HepG2 (cell line): ENCODE measurements at regions not wholly inside any gene's neighbourhood (a gene's known extent, or its start where the extent isn't known, plus 50 kb on each side); places are given as distances from the start of the nearest gene placed in this dataset.

Experiments
- ATAC-seq: fragments of 200-7000 bp; cut with Tn5 transposase; 3 replicates; pipeline ENCODE4 v1.9.1; 2020; ENCODE audit warnings: mild to moderate bottlenecking, moderate library complexity
- BruUV-seq: library from RNA; stranded (reverse); fragments of 400-500 nt; replicated peaks from 2 replicates; lab custom pipeline; 2021; lab: Mats Ljungman, UMichigan
- CTCF ChIA-PET: fragments of 300-600 bp; formaldehyde crosslinking; extraction: SDS; loops from one replicate; lab custom pipeline; 2021; ENCODE audit warnings: low total read pairs, inconsistent platforms, low intra/inter-chr PET ratio; lab: Yijun Ruan, JAX
- POLR2A ChIA-PET: fragments of 350-600 bp; sonication (Branson Sonifier 250); formaldehyde crosslinking; loops from one replicate; lab custom pipeline; 2020; ENCODE audit warnings: antibody characterized with exemption, inconsistent platforms; lab: Yijun Ruan, JAX
- DNase-seq: peaks from one replicate; pipeline ENCODE4 v3.0.0-alpha.2; 2015; ENCODE audit warnings: low spot score
- FAIRE-seq: peaks from 3 replicates; lab custom pipeline; 2011; peaks lifted over from hg19 to GRCh38; lab: Jason Lieb, UNC
- H2AFZ ChIP-seq: one replicate; pipeline ENCODE4 v1.6.1; 2011; ENCODE audit warnings: low read length, inconsistent platforms
- H3K27ac ChIP-seq: fragments of 300-600 bp; 3 replicates; pipeline ENCODE4 v1.8.0; 2011; ENCODE audit warnings: mixed run types, mild to moderate bottlenecking, mixed read lengths, low read length, inconsistent platforms; ENCODE audit not compliant: insufficient read depth; ENCODE audit errors: extremely low read length
- H3K27me3 ChIP-seq, 2 experiments: fragments of 200-600 bp in 1 of 2; 2 replicates in 1 of 2; 3 replicates in 1 of 2; pipeline versions ENCODE4 v1.6.0 to v1.8.0; 2011; ENCODE audit warnings: low read length in 2 of 2, mild to moderate bottlenecking in 2 of 2, moderate library complexity in 2 of 2, inconsistent platforms in 1 of 2; ENCODE audit not compliant: insufficient read depth in 2 of 2, control insufficient read depth in 1 of 2
- H3K36me3 ChIP-seq, 2 experiments: fragments of 200-600 bp in 1 of 2; replicated peaks in 1 of 2; 2 replicates in 1 of 2; 3 replicates in 1 of 2; pipeline versions ENCODE4 v1.5.1 to v1.8.0; 2011; ENCODE audit warnings: low read length in 2 of 2, inconsistent platforms in 1 of 2; ENCODE audit not compliant: insufficient read depth in 2 of 2, control insufficient read depth in 1 of 2
- H3K4me1 ChIP-seq: 2 replicates; pipeline ENCODE4 v1.5.1; 2012; ENCODE audit warnings: low read length, inconsistent platforms; ENCODE audit not compliant: insufficient read depth
- H3K4me2 ChIP-seq: 2 replicates; pipeline ENCODE4 v1.6.0; 2011; ENCODE audit warnings: low read depth, low read length, inconsistent platforms
- H3K4me3 ChIP-seq, 3 experiments: fragments of 200-600 bp in 1 of 3; sonication (generic), shearing (Covaris generic) in 1 of 3; replicated peaks in 1 of 3; 2 replicates each; pipeline ENCODE4 v1.5.1; 2011 to 2016; ENCODE audit warnings: low read length in 3 of 3, inconsistent platforms in 2 of 3, low read depth in 2 of 3, mild to moderate bottlenecking in 2 of 3, control low read depth in 1 of 3, mixed read lengths in 1 of 3; ENCODE audit not compliant: insufficient read depth in 1 of 3
- H3K79me2 ChIP-seq: one replicate; pipeline ENCODE4 v1.6.1; 2011; ENCODE audit warnings: low read length, inconsistent platforms; ENCODE audit not compliant: insufficient read depth
- H3K9ac ChIP-seq: 2 replicates; pipeline ENCODE4 v1.6.0; 2011; ENCODE audit warnings: mild to moderate bottlenecking, low read depth, low read length, inconsistent platforms; ENCODE audit not compliant: insufficient read depth
- H3K9me3 ChIP-seq: 2 replicates; pipeline ENCODE4 v1.5.1; 2012; ENCODE audit warnings: mild to moderate bottlenecking, low read length
- H4K20me1 ChIP-seq: 2 replicates; pipeline ENCODE4 v1.6.0; 2011; ENCODE audit warnings: inconsistent platforms, mild to moderate bottlenecking, low read length, moderate library complexity; ENCODE audit not compliant: insufficient read depth
- BRD4 ChIP-seq: sonication (generic); formaldehyde crosslinking; IDR thresholded peaks from 2 replicates; pipeline ENCODE4 v1.4.0; 2020; ENCODE audit warnings: missing genetic modification reagents
- CEBPG ChIP-seq: IDR thresholded peaks from 2 replicates; pipeline ENCODE4 v1.6.1; 2016
- CERS6 ChIP-seq: sonication (generic); formaldehyde crosslinking; IDR thresholded peaks from 2 replicates; pipeline ENCODE4 v1.5.0; 2020; ENCODE audit warnings: missing genetic modification reagents
- ELF1 ChIP-seq: sonication (generic); formaldehyde crosslinking; IDR thresholded peaks from 2 replicates; pipeline ENCODE4 v1.4.0; 2020; ENCODE audit warnings: missing genetic modification reagents
- HDAC6 ChIP-seq: fragments of 200-600 bp; sonication (generic); IDR thresholded peaks from 2 replicates; pipeline ENCODE4 v1.7.0; 2017; ENCODE audit warnings: mild to moderate bottlenecking, antibody characterized with exemption, low read length, low read depth
- MTA1 ChIP-seq: sonication (generic); formaldehyde crosslinking; IDR thresholded peaks from 2 replicates; pipeline ENCODE4 v1.4.0; 2020; ENCODE audit warnings: missing genetic modification reagents, mild to moderate bottlenecking, borderline replicate concordance
- NFKB2 ChIP-seq: sonication (generic); formaldehyde crosslinking; IDR thresholded peaks from 2 replicates; pipeline ENCODE4 v1.4.0; 2020; ENCODE audit warnings: missing genetic modification reagents, borderline replicate concordance
- NRL ChIP-seq: sonication (generic); formaldehyde crosslinking; IDR thresholded peaks from 2 replicates; pipeline ENCODE4 v1.5.0; 2020; ENCODE audit warnings: missing genetic modification reagents, mild to moderate bottlenecking, moderate library complexity, borderline replicate concordance
- PAF1 ChIP-seq: IDR thresholded peaks from 2 replicates; pipeline ENCODE4 v1.6.1; 2016; ENCODE audit warnings: missing genetic modification reagents, missing compliant biosample characterization
- TFDP1 ChIP-seq: IDR thresholded peaks from 2 replicates; pipeline ENCODE4 v1.6.1; 2016; ENCODE audit warnings: missing compliant biosample characterization, missing genetic modification reagents, borderline replicate concordance
- ZNF136 ChIP-seq: sonication (generic); formaldehyde crosslinking; IDR thresholded peaks from 2 replicates; pipeline ENCODE4 v1.8.1; 2022; ENCODE audit warnings: low read depth, mild to moderate bottlenecking, moderate library complexity, missing genetic modification reagents
- ZNF24 ChIP-seq: fragments of 450-650 bp; IDR thresholded peaks from 2 replicates; pipeline ENCODE4 v1.6.1; 2017; ENCODE audit warnings: antibody characterized with exemption, mild to moderate bottlenecking
- ZNF343 ChIP-seq: sonication (generic); formaldehyde crosslinking; IDR thresholded peaks from 2 replicates; pipeline ENCODE4 v1.4.0; 2020; ENCODE audit warnings: mild to moderate bottlenecking, missing genetic modification reagents
- ZNF564 ChIP-seq: sonication (generic); formaldehyde crosslinking; IDR thresholded peaks from 2 replicates; pipeline ENCODE4 v1.8.1; 2023; ENCODE audit warnings: mild to moderate bottlenecking, missing genetic modification reagents
- ZNF615 ChIP-seq: sonication (generic); formaldehyde crosslinking; IDR thresholded peaks from 2 replicates; pipeline ENCODE4 v1.5.0; 2020; ENCODE audit warnings: mild to moderate bottlenecking, missing genetic modification reagents, borderline replicate concordance
- ZNF720 ChIP-seq: sonication (generic); formaldehyde crosslinking; IDR thresholded peaks from 2 replicates; pipeline ENCODE4 v1.4.0; 2020; ENCODE audit warnings: missing genetic modification reagents
- ZNF788 ChIP-seq: sonication (generic); formaldehyde crosslinking; IDR thresholded peaks from 2 replicates; pipeline ENCODE4 v1.5.0; 2020; ENCODE audit warnings: mild to moderate bottlenecking, missing genetic modification reagents, borderline replicate concordance
- WGBS: methylation state at CpG from one replicate; pipeline ENCODE4 v1.1.6; 2017; ENCODE audit warnings: low lambda C conversion rate; 5-methylcytosine and 5-hydroxymethylcytosine counted together
- in situ Hi-C: cut with HindIII; loops from 2 replicates; pipeline ENCODE4 v1.10.0; 2017; ENCODE audit warnings: low pct_unique_long_range_greater_than_20kb; ENCODE audit not compliant: extremely low pct_ligation_motif_present
- intact Hi-C: fragments of 100-400 bp; cut with micrococcal nuclease; formaldehyde crosslinking; loops from one replicate; pipeline ENCODE4 v1.10.0; 2022; ENCODE audit not compliant: unreplicated experiment
- TF ChIP-seq, protein P1 (sequence below): sonication (generic); formaldehyde crosslinking; IDR thresholded peaks from 2 replicates; pipeline ENCODE4 v1.5.1; 2020; ENCODE audit warnings: mild to moderate bottlenecking, moderate library complexity, missing genetic modification reagents

DNA sequence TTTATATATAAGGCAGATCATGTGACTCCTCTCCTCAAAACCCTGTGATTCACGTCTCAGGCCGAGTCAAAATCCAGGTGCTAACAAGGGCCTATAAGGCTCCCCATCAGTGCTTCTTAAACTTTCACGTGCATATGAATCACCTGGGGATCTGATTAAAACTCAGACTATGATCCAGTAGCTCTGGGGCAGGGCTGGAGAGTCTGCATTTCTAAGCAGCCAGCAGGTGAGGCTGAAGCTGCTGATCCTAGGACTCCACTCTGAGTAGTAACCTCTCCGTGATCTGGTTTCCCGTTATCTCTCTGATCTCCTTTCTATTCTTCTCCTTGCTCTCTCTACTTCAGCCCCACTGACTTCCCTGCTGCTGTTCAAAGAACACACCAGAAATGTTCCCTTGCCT is 252.4 kb upstream of the RPS6KA3 start:
- Histone ChIP-seq H2AFZ (no peak overlapping the region), H3K36me3 (no peaks in the 10 kb centered on the region), H3K4me1 (peaks cover 10% of the 10 kb centered on the region; the same call in 1 of the 2 replicates), H3K9ac (no peak overlapping the region), H3K4me2 (no peak overlapping the region), H3K9me3 (no peaks in the 10 kb centered on the region), H3K79me2 (no peaks in the 10 kb centered on the region), H4K20me1 (no peaks in the 10 kb centered on the region), H3K27me3 (no peaks in the 10 kb centered on the region), H3K4me3 (no peak overlapping the region), H3K27ac (no peak overlapping the region)
- intact Hi-C loops (no loop called here), in situ Hi-C loops (no loop called here)
- 89% methylated on average over 4 of the region's 5 CpGs for WGBS
- FAIRE-seq = no peak
- DNase-seq = no peak
- TF ChIP-seq NRL (CRISPR knock-in tag) (no peak), BRD4 (CRISPR knock-in tag) (no peak), ZNF136 (no peak)
- no TSS peak for BruUV-seq
- CTCF ChIA-PET = no interaction called here
- no peak for ATAC-seq
- POLR2A ChIA-PET = interaction anchor here (0.8 kb wide), 1 partner anchor 1251 kb away, joined by 3 read pairs; no protein-coding TSS in a partner anchor

GRCh38 chrX:20517565-20517964 is 250.9 kb upstream of the RPS6KA3 start:
- no peak overlapping the region for H3K4me2 ChIP-seq
- TF ChIP-seq ZNF788 (CRISPR knock-in tag) (no peak), NFKB2 (CRISPR knock-in tag) (no peak), ZNF24 (no peak), ZNF564 (CRISPR knock-in tag) (no peak), ZNF343 (CRISPR knock-in tag) (no peak), PAF1 (CRISPR knock-in tag) (no peak), HDAC6 (no peak), ZNF615 (CRISPR knock-in tag) (no peak), CEBPG (CRISPR knock-in tag) (no peak), TFDP1 (no peak), MTA1 (no peak), ZNF720 (no peak), ELF1 (CRISPR knock-in tag) (no peak), CERS6 (no peak)
- TF ChIP-seq, protein P1, sequence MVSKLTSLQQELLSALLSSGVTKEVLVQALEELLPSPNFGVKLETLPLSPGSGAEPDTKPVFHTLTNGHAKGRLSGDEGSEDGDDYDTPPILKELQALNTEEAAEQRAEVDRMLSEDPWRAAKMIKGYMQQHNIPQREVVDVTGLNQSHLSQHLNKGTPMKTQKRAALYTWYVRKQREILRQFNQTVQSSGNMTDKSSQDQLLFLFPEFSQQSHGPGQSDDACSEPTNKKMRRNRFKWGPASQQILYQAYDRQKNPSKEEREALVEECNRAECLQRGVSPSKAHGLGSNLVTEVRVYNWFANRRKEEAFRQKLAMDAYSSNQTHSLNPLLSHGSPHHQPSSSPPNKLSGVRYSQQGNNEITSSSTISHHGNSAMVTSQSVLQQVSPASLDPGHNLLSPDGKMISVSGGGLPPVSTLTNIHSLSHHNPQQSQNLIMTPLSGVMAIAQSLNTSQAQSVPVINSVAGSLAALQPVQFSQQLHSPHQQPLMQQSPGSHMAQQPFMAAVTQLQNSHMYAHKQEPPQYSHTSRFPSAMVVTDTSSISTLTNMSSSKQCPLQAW (CRISPR knock-in tag) = no peak

More at GRCh38 chrX:20517565-20517964, 250.9 kb upstream of the RPS6KA3 start:
- in situ Hi-C loops (no loop called here), intact Hi-C loops (no loop called here)
- H3K9ac ChIP-seq = no peak overlapping the region
- ChIA-PET POLR2A (no interaction called here), CTCF (no interaction called here)
- H2AFZ ChIP-seq = no peak overlapping the region
- no peak for FAIRE-seq
- no peak for ATAC-seq
- no peaks in the 10 kb centered on the region for H3K36me3 ChIP-seq
- no peaks in the 10 kb centered on the region for H4K20me1 ChIP-seq
- H3K9me3 ChIP-seq = no peaks in the 10 kb centered on the region
- no peaks in the 10 kb centered on the region for H3K79me2 ChIP-seq
- DNase-seq = no peak
- H3K27me3 ChIP-seq = no peaks in the 10 kb centered on the region
- H3K4me3 ChIP-seq = no peak overlapping the region
- peaks cover 10% of the 10 kb centered on the region; the same call in 1 of the 2 replicates for H3K4me1 ChIP-seq
- no TSS peak for BruUV-seq
- H3K27ac ChIP-seq = no peak overlapping the region
- 68% methylated on average over 1 of the region's 1 CpG for WGBS
